ENCODE measurements at regions not wholly inside any gene's neighbourhood (a gene's known extent, or its start where the extent isn't known, plus 50 kb on each side); places are given as distances from the start of the nearest gene placed in this dataset.

- Histone ChIP-seq H3K27me3 (no peaks in the 10 kb centered on the region), H3K9me2 (replicated peaks; ENCODE audit: insufficient read depth) (no peaks in the 10 kb centered on the region), H3K4me3 (no peak overlapping the region), H4K20me1 (ENCODE audit: insufficient read depth, poor library complexity, severe bottlenecking) (no peaks in the 10 kb centered on the region), H2AFZ (no peak overlapping the region), H3K79me2 (no peaks in the 10 kb centered on the region), H3K36me3 (replicated peaks; ENCODE audit: insufficient read depth, low read depth) (no peaks in the 10 kb centered on the region), H3K9me3 (ENCODE audit: low read depth) (no peaks in the 10 kb centered on the region), H3K4me2 (no peak overlapping the region), H3K27ac (no peak overlapping the region), H3K4me1 (ENCODE audit: insufficient read depth) (peaks cover 11% of the 10 kb centered on the region)
- no peak for TF ChIP-seq CTCF (IDR thresholded peaks at IDR 0.05; ENCODE audit: poor library complexity)
- TF ChIP-seq EZH2 (IDR thresholded peaks at IDR 0.05; ENCODE audit: borderline replicate concordance), result no peak
- TF ChIP-seq EZH2phosphoT487 (IDR thresholded peaks at IDR 0.05; ENCODE audit: low read depth, severe bottlenecking, unreplicated experiment), result no peak
- 77% methylated on average over 1 of the region's 1 CpG for WGBS (ENCODE audit: low lambda C conversion rate, missing lambda C conversion rate)
- DNase-seq (ENCODE audit: low spot score), result no peak
Measured at GRCh38 chr21:27293239-27293638, 326.4 kb upstream of the ADAMTS5 start.

DNA sequence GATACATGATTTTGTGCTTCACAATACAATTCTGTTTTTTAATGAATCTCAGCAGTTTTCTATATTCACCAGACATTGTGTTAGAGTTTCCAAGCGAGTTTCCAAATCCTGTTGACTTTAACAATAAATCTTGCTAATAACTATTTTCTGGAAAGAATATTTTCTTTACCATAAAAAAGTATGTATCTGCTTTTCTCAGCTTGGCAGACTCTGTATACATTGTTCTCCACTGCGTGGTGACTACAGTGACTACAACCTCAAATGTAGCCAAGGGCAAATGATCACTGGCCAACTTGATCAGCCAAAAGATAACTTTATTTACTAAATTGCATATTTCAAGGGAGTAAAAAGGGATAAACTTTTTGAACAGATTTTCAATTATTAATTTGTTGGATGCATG, 325.9 kb upstream of the ADAMTS5 start:
- H3K9me3 ChIP-seq (ENCODE audit: low read depth), result no peaks in the 10 kb centered on the region
- 84% methylated on average over 2 of the region's 2 CpGs for WGBS (ENCODE audit: low lambda C conversion rate, missing lambda C conversion rate)
- no peak overlapping the region for H2AFZ ChIP-seq
- H4K20me1 ChIP-seq (ENCODE audit: insufficient read depth, poor library complexity, severe bottlenecking), result no peaks in the 10 kb centered on the region
- no peaks in the 10 kb centered on the region for H3K9me2 ChIP-seq (replicated peaks; ENCODE audit: insufficient read depth)
- DNase-seq (ENCODE audit: low spot score), result no peak
- H3K79me2 ChIP-seq, result no peaks in the 10 kb centered on the region
- TF ChIP-seq EZH2phosphoT487 (IDR thresholded peaks at IDR 0.05; ENCODE audit: low read depth, severe bottlenecking, unreplicated experiment), result no peak
- TF ChIP-seq CTCF (IDR thresholded peaks at IDR 0.05; ENCODE audit: poor library complexity), result no peak
- no peak for TF ChIP-seq EZH2 (IDR thresholded peaks at IDR 0.05; ENCODE audit: borderline replicate concordance)
- no peaks in the 10 kb centered on the region for H3K36me3 ChIP-seq (replicated peaks; ENCODE audit: insufficient read depth, low read depth)
- peaks cover 11% of the 10 kb centered on the region for H3K4me1 ChIP-seq (ENCODE audit: insufficient read depth)
- no peak overlapping the region for H3K27ac ChIP-seq
- H3K4me3 ChIP-seq, result no peak overlapping the region
- H3K4me2 ChIP-seq, result no peak overlapping the region
- no peaks in the 10 kb centered on the region for H3K27me3 ChIP-seq

DNA sequence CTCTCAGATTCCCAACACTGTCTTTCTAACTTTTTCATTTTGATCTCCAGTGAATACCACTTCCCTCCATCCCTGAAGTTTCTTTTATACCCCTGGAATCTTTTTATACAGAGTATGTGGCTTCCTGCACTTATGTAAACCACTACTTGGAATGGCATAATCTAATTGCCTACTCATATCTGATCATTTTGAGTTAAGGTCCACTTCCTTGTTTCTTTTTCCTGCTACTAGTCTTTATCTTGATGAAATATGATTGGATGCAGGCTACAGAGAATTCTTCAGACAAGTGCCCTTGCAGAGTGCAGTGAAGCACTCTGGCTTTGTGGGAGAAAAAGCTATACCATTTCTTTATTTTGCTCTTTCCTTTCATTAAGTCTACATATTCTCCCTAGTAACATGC, 325.3 kb upstream of the ADAMTS5 start:
- Histone ChIP-seq H3K9me3 (ENCODE audit: low read depth) (no peaks in the 10 kb centered on the region), H4K20me1 (ENCODE audit: insufficient read depth, poor library complexity, severe bottlenecking) (no peaks in the 10 kb centered on the region), H2AFZ (no peak overlapping the region), H3K4me2 (no peak overlapping the region), H3K79me2 (no peaks in the 10 kb centered on the region), H3K27ac (no peak overlapping the region), H3K4me1 (ENCODE audit: insufficient read depth) (peaks cover 11% of the 10 kb centered on the region), H3K4me3 (no peak overlapping the region), H3K9me2 (replicated peaks; ENCODE audit: insufficient read depth) (no peaks in the 10 kb centered on the region), H3K36me3 (replicated peaks; ENCODE audit: insufficient read depth, low read depth) (no peaks in the 10 kb centered on the region), H3K27me3 (no peaks in the 10 kb centered on the region)
- TF ChIP-seq CTCF (IDR thresholded peaks at IDR 0.05; ENCODE audit: poor library complexity) (no peak), EZH2phosphoT487 (IDR thresholded peaks at IDR 0.05; ENCODE audit: low read depth, severe bottlenecking, unreplicated experiment) (no peak), EZH2 (IDR thresholded peaks at IDR 0.05; ENCODE audit: borderline replicate concordance) (no peak)
- DNase-seq (ENCODE audit: low spot score), result no peak

DNA sequence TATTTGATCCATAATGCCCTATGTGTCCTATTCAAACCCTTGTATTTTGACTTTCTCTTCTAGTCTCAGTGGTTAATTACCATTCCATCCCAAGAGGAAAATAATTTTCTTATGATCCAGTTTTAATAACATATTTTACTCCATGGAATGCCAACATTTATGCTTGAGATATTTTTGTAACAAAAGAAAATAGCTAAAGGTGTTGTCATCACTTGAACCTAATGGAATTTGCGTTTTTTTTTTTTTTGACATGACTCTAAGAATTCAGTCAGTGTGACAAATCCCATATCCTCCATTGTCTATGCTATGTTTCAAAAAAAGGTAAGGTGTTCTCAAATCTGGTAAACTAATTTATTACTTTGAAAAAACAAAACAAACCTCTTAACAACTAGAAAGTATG, 324.1 kb upstream of the ADAMTS5 start:
- 92% methylated on average over 1 of the region's 1 CpG for WGBS (ENCODE audit: low lambda C conversion rate, missing lambda C conversion rate)
- Histone ChIP-seq H3K9me2 (replicated peaks; ENCODE audit: insufficient read depth) (no peaks in the 10 kb centered on the region), H3K36me3 (replicated peaks; ENCODE audit: insufficient read depth, low read depth) (no peaks in the 10 kb centered on the region), H3K79me2 (no peaks in the 10 kb centered on the region), H2AFZ (no peak overlapping the region), H3K27me3 (no peaks in the 10 kb centered on the region), H3K27ac (no peak overlapping the region), H4K20me1 (ENCODE audit: insufficient read depth, poor library complexity, severe bottlenecking) (no peaks in the 10 kb centered on the region), H3K4me2 (no peak overlapping the region), H3K4me3 (no peak overlapping the region), H3K4me1 (ENCODE audit: insufficient read depth) (peaks cover 11% of the 10 kb centered on the region), H3K9me3 (ENCODE audit: low read depth) (no peaks in the 10 kb centered on the region)
- DNase-seq (ENCODE audit: low spot score), result no peak
- TF ChIP-seq EZH2 (IDR thresholded peaks at IDR 0.05; ENCODE audit: borderline replicate concordance) (no peak), CTCF (IDR thresholded peaks at IDR 0.05; ENCODE audit: poor library complexity) (no peak), EZH2phosphoT487 (IDR thresholded peaks at IDR 0.05; ENCODE audit: low read depth, severe bottlenecking, unreplicated experiment) (no peak)
